ENCODE measurements at regions not wholly inside any gene's neighbourhood (a gene's known extent, or its start where the extent isn't known, plus 50 kb on each side); places are given as distances from the start of the nearest gene placed in this dataset.

DNA sequence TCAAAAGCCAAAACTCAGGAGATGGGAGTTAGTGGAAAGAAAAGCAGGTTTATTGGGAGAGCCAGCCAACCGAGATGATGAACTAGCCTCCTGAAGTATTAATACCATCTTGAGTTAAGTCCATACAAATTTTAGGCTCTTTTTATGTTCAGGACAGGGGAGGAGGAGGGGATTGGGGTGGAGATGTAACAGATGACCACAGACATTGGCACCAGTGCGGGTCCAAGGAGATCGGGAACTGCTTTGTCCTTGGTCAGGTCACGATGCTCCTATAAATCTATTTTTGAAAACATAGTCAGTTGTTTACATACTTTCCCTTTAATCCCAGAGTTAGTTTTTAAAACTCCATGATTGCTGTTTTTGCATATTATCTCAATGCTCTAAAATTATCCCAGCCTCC, 219.6 kb downstream of the ANKRD60 start:
- intact Hi-C loops (cut with micrococcal nuclease; ENCODE audit: unreplicated experiment): no loop called here
- Histone ChIP-seq H3K9me2 (ENCODE audit: insufficient read depth, low read length) (no peaks in the 10 kb centered on the region), H2AFZ (ENCODE audit: low read length) (no peak overlapping the region), H3K79me2 (ENCODE audit: insufficient read depth, low read depth, low read length) (no peaks in the 10 kb centered on the region), H3K36me3 (ENCODE audit: insufficient read depth, low read length) (no peaks in the 10 kb centered on the region), H3K4me2 (ENCODE audit: low read length) (no peak overlapping the region), H3K4me3 (ENCODE audit: low read depth, low read length, poor library complexity, severe bottlenecking) (no peak overlapping the region), H4K20me1 (ENCODE audit: insufficient read depth, low read length) (no peaks in the 10 kb centered on the region), H3K4me1 (ENCODE audit: insufficient read depth, low read length, poor library complexity, severe bottlenecking) (no peaks in the 10 kb centered on the region), H3K9me3 (ENCODE audit: low read length) (no peaks in the 10 kb centered on the region), H3K27ac (ENCODE audit: low read depth, low read length, poor library complexity, severe bottlenecking) (no peak overlapping the region)
- POLR2A ChIA-PET: interaction anchor here (0.6 kb wide), 1 partner anchor 11 kb away, joined by 3 read pairs; no protein-coding TSS in a partner anchor
- TF ChIP-seq EZH2phosphoT487 (IDR thresholded peaks at IDR 0.05; ENCODE audit: borderline replicate concordance, low read depth, low read length): no peak
- TF ChIP-seq, protein P1, sequence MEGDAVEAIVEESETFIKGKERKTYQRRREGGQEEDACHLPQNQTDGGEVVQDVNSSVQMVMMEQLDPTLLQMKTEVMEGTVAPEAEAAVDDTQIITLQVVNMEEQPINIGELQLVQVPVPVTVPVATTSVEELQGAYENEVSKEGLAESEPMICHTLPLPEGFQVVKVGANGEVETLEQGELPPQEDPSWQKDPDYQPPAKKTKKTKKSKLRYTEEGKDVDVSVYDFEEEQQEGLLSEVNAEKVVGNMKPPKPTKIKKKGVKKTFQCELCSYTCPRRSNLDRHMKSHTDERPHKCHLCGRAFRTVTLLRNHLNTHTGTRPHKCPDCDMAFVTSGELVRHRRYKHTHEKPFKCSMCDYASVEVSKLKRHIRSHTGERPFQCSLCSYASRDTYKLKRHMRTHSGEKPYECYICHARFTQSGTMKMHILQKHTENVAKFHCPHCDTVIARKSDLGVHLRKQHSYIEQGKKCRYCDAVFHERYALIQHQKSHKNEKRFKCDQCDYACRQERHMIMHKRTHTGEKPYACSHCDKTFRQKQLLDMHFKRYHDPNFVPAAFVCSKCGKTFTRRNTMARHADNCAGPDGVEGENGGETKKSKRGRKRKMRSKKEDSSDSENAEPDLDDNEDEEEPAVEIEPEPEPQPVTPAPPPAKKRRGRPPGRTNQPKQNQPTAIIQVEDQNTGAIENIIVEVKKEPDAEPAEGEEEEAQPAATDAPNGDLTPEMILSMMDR (conservative IDR thresholded peaks at IDR 0.05; ENCODE audit: low read length): no peak
- no peak for DNase-seq (ENCODE audit: low spot score)
- BruUV-seq (replicated peaks): no TSS peak
- CTCF ChIA-PET (ENCODE audit: unreplicated experiment): no interaction called here

- H4K20me1 ChIP-seq (ENCODE audit: insufficient read depth, low read length): no peaks in the 10 kb centered on the region
- H3K9me3 ChIP-seq (ENCODE audit: low read length): no peaks in the 10 kb centered on the region
- H3K4me2 ChIP-seq (ENCODE audit: low read length): no peak overlapping the region
- intact Hi-C loops (cut with micrococcal nuclease; ENCODE audit: unreplicated experiment): no loop called here
- no peaks in the 10 kb centered on the region for H3K4me1 ChIP-seq (ENCODE audit: insufficient read depth, low read length, poor library complexity, severe bottlenecking)
- CTCF ChIA-PET (ENCODE audit: unreplicated experiment): no interaction called here
- H3K36me3 ChIP-seq (ENCODE audit: insufficient read depth, low read length): no peaks in the 10 kb centered on the region
- H3K4me3 ChIP-seq (ENCODE audit: low read depth, low read length, poor library complexity, severe bottlenecking): no peak overlapping the region
- H3K27ac ChIP-seq (ENCODE audit: low read depth, low read length, poor library complexity, severe bottlenecking): no peak overlapping the region
- H2AFZ ChIP-seq (ENCODE audit: low read length): no peak overlapping the region
- TF ChIP-seq, protein P1 (conservative IDR thresholded peaks at IDR 0.05; ENCODE audit: low read length): no peak
- TF ChIP-seq EZH2phosphoT487 (IDR thresholded peaks at IDR 0.05; ENCODE audit: borderline replicate concordance, low read depth, low read length): no peak
- no peaks in the 10 kb centered on the region for H3K79me2 ChIP-seq (ENCODE audit: insufficient read depth, low read depth, low read length)
- no peak for DNase-seq (ENCODE audit: low spot score)
- POLR2A ChIA-PET: interaction anchor here (0.6 kb wide), 1 partner anchor 11 kb away, joined by 3 read pairs; no protein-coding TSS in a partner anchor
- H3K9me2 ChIP-seq (ENCODE audit: insufficient read depth, low read length): no peaks in the 10 kb centered on the region
- no TSS peak for BruUV-seq (replicated peaks)
Observed at GRCh38 chr20:58008413-58008812, 220.0 kb downstream of the ANKRD60 start.

DNA sequence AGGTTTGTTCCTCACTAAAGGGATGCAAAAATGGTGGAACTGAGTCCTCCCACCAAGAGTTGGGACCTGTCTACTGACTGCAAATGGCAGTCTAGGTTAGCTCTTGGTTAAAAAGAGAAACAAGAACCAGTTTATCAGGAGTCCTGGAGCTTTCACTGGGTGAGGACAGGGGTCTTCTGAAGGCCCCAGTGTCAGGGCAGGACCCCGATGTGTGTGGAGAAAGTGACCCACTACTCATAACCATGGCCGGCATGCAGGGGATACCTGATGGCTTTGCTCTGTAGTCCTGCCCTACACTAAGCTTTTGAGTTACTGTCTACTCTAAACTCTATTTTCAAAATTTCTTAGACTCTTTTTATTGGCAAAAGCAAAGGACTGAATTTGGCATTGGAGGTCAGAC, 220.5 kb downstream of the ANKRD60 start:
- CTCF ChIA-PET (ENCODE audit: unreplicated experiment): no interaction called here
- POLR2A ChIA-PET: no interaction called here
- Histone ChIP-seq H3K9me3 (ENCODE audit: low read length) (no peaks in the 10 kb centered on the region), H2AFZ (ENCODE audit: low read length) (no peak overlapping the region), H4K20me1 (ENCODE audit: insufficient read depth, low read length) (no peaks in the 10 kb centered on the region), H3K9me2 (ENCODE audit: insufficient read depth, low read length) (no peaks in the 10 kb centered on the region), H3K4me2 (ENCODE audit: low read length) (no peak overlapping the region), H3K4me3 (ENCODE audit: low read depth, low read length, poor library complexity, severe bottlenecking) (no peak overlapping the region), H3K27ac (ENCODE audit: low read depth, low read length, poor library complexity, severe bottlenecking) (no peak overlapping the region), H3K79me2 (ENCODE audit: insufficient read depth, low read depth, low read length) (no peaks in the 10 kb centered on the region), H3K4me1 (ENCODE audit: insufficient read depth, low read length, poor library complexity, severe bottlenecking) (no peaks in the 10 kb centered on the region), H3K36me3 (ENCODE audit: insufficient read depth, low read length) (no peaks in the 10 kb centered on the region)
- DNase-seq (ENCODE audit: low spot score): no peak
- intact Hi-C loops (cut with micrococcal nuclease; ENCODE audit: unreplicated experiment): no loop called here
- TF ChIP-seq, protein P1 (conservative IDR thresholded peaks at IDR 0.05; ENCODE audit: low read length): no peak
- TF ChIP-seq EZH2phosphoT487 (IDR thresholded peaks at IDR 0.05; ENCODE audit: borderline replicate concordance, low read depth, low read length): no peak
- no TSS peak for BruUV-seq (replicated peaks)

Data from OCI-LY7 (cell line).